Upper lobe of left lung (tissue), 6 donors: ENCODE measurements at regions not wholly inside any gene's neighbourhood (a gene's known extent, or its start where the extent isn't known, plus 50 kb on each side); places are given as distances from the start of the nearest gene placed in this dataset.
A peak's percentile ranks its signal among the peaks of the same experiment; 100 is the strongest.

Experiments used
- ATAC-seq, 2 donors: fragments of 200-7000 bp; cut with Tn5 transposase; one replicate each; pipeline ENCODE4 v1.9.1; 2022; ENCODE audit warnings: mild to moderate bottlenecking in 2 of 2, moderate library complexity in 2 of 2; ENCODE audit not compliant: low FRiP score in 2 of 2
- DNase-seq, 2 donors: peaks; one replicate each; pipeline ENCODE4 v3.0.0-alpha.2; 2019 to 2020
- H3K27ac ChIP-seq, 4 donors: fragments of 200-600 bp; sonication (generic); one replicate each; pipeline ENCODE4 v1.5.1; 2016 to 2019
- H3K27me3 ChIP-seq, 4 donors: fragments of 200-600 bp; sonication (generic); one replicate each; pipeline ENCODE4 v1.5.1; 2017 to 2019
- H3K36me3 ChIP-seq, 4 donors: fragments of 200-600 bp; sonication (generic); one replicate each; pipeline ENCODE4 v1.5.1; 2016 to 2019
- H3K4me1 ChIP-seq, 4 donors: fragments of 200-600 bp; sonication (generic); one replicate each; pipeline ENCODE4 v1.5.1; 2018 to 2019
- H3K4me3 ChIP-seq, 4 donors: fragments of 200-600 bp; sonication (generic); one replicate each; pipeline ENCODE4 v1.5.1; 2017 to 2019; ENCODE audit warnings: mild to moderate bottlenecking in 2 of 4, moderate library complexity in 1 of 4
- H3K9me3 ChIP-seq, 4 donors: fragments of 200-600 bp; sonication (generic); one replicate each; pipeline ENCODE4 v1.5.1; 2018 to 2019
- EP300 ChIP-seq, 4 donors: sonication (generic); formaldehyde crosslinking; IDR thresholded peaks; one replicate each; pipeline ENCODE4 v1.5.1; 2017; ENCODE audit warnings: antibody characterized with exemption in 4 of 4, control low read depth in 2 of 4
- POLR2A ChIP-seq, 4 donors: fragments of 450-650 bp; IDR thresholded peaks; one replicate each; pipeline ENCODE4 v1.5.1; 2016 to 2017; ENCODE audit warnings: antibody characterized with exemption in 4 of 4, mild to moderate bottlenecking in 2 of 4
- POLR2AphosphoS5 ChIP-seq, 2 donors: sonication (generic); formaldehyde crosslinking; IDR thresholded peaks; one replicate each; pipeline ENCODE4 v1.5.1; 2017; ENCODE audit warnings: antibody characterized with exemption in 2 of 2
- WGBS, 2 donors: methylation state at CpG; one replicate each; pipeline ENCODE4 v1.1.5; 2017 to 2018; 5-methylcytosine and 5-hydroxymethylcytosine counted together
- TF ChIP-seq, protein P1 (sequence below), 6 experiments: fragments of 450-650 bp in 4 of 6; fragments of 200-600 bp in 2 of 6; sonication (generic) in 2 of 6; IDR thresholded peaks; one replicate each; pipeline ENCODE4 v1.5.1; 2016 to 2019; ENCODE audit warnings: antibody characterized with exemption in 6 of 6
- donor health status: DM: no; HTN: no; CAD: no; lungs with moderate emphysema.
- donor health status: DM: no; HTN: yes; CAD: no; lungs with severe emphysema.

DNA sequence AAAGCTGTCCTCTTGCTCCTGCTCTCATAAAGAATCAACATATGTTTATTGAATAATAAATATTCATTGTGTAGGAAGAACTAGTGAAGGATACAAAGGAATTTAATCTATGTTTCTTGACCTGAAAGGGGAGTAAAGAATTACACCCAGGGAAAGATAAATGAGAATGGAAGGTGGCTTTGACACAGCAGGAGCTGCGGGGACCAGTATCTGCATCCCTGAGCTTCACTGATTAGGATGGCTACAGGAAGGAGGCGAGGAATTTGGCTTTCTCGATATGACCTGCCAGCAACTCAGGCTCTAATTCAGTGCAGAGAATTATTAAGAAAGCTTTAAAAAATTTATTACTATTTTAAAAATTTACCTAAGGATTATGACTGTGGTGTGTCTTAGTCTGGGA lies 194.6 kb downstream of the SEC23IP start:
- WGBS, 2 donors: 64 to 73% methylated on average over 3 of the region's 3 CpGs
- ATAC-seq (no peak), DNase-seq (no peak)
- no peaks in the 10 kb centered on the region for H3K9me3 ChIP-seq
- no peaks in the 10 kb centered on the region for H3K4me1 ChIP-seq
- H3K27ac ChIP-seq: no peak overlapping the region
- no peak for TF ChIP-seq POLR2A (IDR thresholded peaks at IDR 0.05)
- TF ChIP-seq POLR2AphosphoS5 (IDR thresholded peaks at IDR 0.05): no peak
- no peak overlapping the region for H3K4me3 ChIP-seq
- H3K36me3 ChIP-seq: no peaks in the 10 kb centered on the region
- no peaks in the 10 kb centered on the region for H3K27me3 ChIP-seq

DNA sequence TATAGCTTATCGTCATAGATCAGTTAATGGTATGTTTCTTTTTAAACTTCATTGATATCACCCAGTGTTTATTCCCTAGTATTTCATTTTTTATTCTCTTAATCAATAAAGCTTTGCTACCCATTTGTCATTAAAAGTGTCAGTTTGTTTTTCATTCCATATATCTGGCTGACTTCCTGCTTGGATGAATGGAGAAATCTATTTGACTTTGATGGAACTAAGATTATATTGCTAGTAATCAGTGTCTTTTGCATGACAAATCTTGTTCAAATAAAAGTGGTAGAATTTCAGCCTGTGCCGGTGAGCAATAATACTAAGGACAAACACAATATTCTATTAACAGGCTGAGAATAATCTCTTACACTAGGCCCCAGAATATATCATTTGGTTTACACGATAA lies 203.3 kb downstream of the SEC23IP start:
- no peaks in the 10 kb centered on the region for H3K36me3 ChIP-seq
- no peaks in the 10 kb centered on the region for H3K4me1 ChIP-seq
- TF ChIP-seq POLR2AphosphoS5 (IDR thresholded peaks at IDR 0.05): no peak
- no peak for TF ChIP-seq POLR2A (IDR thresholded peaks at IDR 0.05)
- no peak for TF ChIP-seq EP300 (IDR thresholded peaks at IDR 0.05)
- TF ChIP-seq, protein P1, sequence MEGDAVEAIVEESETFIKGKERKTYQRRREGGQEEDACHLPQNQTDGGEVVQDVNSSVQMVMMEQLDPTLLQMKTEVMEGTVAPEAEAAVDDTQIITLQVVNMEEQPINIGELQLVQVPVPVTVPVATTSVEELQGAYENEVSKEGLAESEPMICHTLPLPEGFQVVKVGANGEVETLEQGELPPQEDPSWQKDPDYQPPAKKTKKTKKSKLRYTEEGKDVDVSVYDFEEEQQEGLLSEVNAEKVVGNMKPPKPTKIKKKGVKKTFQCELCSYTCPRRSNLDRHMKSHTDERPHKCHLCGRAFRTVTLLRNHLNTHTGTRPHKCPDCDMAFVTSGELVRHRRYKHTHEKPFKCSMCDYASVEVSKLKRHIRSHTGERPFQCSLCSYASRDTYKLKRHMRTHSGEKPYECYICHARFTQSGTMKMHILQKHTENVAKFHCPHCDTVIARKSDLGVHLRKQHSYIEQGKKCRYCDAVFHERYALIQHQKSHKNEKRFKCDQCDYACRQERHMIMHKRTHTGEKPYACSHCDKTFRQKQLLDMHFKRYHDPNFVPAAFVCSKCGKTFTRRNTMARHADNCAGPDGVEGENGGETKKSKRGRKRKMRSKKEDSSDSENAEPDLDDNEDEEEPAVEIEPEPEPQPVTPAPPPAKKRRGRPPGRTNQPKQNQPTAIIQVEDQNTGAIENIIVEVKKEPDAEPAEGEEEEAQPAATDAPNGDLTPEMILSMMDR (IDR thresholded peaks at IDR 0.05): no peak
- H3K4me3 ChIP-seq: no peak overlapping the region
- H3K27ac ChIP-seq: no peak overlapping the region
- 91 to 92% methylated on average over 3 of the region's 3 CpGs for whole genome bisulfite sequencing, 2 donors
- DNase-seq (no peak), ATAC-seq (no peak)
- H3K27me3 ChIP-seq: no peaks in the 10 kb centered on the region
- H3K9me3 ChIP-seq: no peaks in the 10 kb centered on the region

DNA sequence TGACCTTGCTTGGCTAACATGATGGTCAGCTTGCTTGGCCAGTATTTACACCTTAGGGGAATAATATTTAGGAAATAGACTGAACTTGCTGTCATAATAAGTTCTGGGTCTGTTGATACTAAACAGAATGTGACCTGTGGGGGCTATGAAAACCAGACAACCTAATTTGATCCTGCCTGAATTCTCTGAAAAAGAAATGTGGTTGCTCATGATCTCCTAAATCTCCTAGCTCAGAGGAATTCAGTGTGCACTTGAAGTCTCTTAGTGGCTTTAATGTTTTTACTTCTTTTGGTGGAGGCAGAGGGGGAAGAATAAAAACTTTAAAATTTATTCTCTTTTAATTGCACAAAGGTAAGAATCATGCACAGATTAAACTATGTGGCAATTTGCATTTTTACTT lies 205.2 kb downstream of the SEC23IP start:
- Histone ChIP-seq H3K27ac (no peak overlapping the region), H3K4me1 (no peaks in the 10 kb centered on the region), H3K4me3 (no peak overlapping the region), H3K9me3 (no peaks in the 10 kb centered on the region), H3K36me3 (no peaks in the 10 kb centered on the region), H3K27me3 (no peaks in the 10 kb centered on the region)
- no peak for ATAC-seq
- TF ChIP-seq POLR2AphosphoS5 (IDR thresholded peaks at IDR 0.05): no peak
- TF ChIP-seq, protein P1 (IDR thresholded peaks at IDR 0.05): no peak
- TF ChIP-seq POLR2A (IDR thresholded peaks at IDR 0.05): no peak
- TF ChIP-seq EP300 (IDR thresholded peaks at IDR 0.05): no peak
- no peak for DNase-seq

DNA sequence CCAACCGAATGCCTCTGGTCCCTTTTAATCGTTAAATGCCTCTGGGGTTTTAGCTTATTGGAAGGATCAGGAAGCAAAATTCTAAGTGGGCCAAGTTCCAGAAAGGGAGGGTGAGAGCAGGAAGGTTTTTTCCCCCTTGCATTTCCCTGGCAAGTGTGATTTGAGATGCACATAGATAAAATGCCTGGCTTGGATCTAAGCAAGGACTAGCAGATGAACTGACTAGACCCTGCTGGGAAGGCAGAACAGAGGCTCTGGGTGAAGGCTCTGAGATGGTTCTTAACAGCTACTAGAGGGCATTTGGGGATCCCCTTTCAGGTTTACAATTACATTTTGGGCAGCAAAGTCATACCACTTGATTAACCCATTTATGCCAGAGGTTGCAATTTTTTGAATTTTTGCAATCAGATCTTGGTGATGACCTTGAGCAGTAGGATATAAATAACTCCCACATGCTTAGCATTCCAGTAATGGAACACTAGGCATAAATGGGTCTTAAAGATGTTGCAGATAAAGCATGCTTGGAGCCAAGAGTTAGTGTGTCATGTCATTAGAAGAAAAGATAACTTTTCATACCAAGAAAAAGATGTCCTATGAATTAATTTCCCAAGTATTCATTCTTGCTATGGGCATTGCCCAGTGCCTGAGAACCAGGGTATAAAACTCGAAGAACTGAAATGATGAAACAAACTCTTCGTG lies 205.9 kb downstream of the SEC23IP start:
- Histone ChIP-seq H3K4me3 (no peak overlapping the region), H3K36me3 (no peaks in the 10 kb centered on the region), H3K9me3 (no peaks in the 10 kb centered on the region), H3K27ac (no peak overlapping the region), H3K27me3 (no peaks in the 10 kb centered on the region), H3K4me1 (no peaks in the 10 kb centered on the region)
- DNase-seq: no peak
- ATAC-seq: no peak
- TF ChIP-seq POLR2AphosphoS5 (IDR thresholded peaks at IDR 0.05) (no peak), POLR2A (IDR thresholded peaks at IDR 0.05) (no peak), EP300 (IDR thresholded peaks at IDR 0.05) (no peak)
- TF ChIP-seq, protein P1 (IDR thresholded peaks at IDR 0.05): no peak
- 50 to 71% methylated on average over 4 of the region's 4 CpGs for WGBS, 2 donors

DNA sequence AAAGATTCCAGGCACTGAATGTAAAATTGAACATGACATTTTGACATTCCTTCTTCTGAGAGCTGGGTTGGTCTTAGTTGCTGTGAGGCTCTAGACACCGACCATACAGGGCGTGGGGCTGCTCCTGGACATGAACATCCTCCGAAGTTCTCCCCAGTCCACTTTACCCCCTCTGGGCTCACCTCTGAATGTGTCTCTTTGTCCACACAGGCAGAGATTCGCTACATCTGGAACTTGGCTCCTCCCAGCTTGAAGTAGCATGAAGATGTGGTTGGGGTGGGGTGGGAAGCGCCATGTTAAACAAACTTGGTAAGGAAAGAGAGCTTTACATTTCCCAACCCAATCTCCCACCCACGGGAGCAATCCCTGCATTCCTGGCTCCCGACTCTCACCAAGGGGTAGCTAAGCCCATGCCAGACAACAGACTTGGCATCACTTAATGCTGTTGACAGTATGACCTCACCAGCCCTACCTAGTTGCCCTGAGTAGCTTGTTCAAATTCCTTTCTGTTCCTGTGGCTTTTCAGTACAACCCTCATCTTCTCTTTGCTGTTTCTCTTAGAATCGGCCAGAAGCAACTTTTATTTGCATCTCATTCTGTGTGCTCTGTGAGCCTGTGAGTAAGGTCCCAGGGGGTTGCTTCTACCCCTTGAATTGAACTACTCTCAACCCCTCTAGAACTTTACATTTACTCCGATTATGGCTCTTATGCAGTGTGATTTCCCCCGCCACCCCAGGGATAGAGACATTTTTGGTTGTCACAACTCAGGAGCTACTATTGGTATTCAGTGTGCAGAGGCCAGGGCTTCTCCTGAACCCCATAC lies 211.4 kb downstream of the SEC23IP start:
- no peak for TF ChIP-seq POLR2A (IDR thresholded peaks at IDR 0.05)
- TF ChIP-seq, protein P1 (IDR thresholded peaks at IDR 0.05): no peak
- TF ChIP-seq POLR2AphosphoS5 (IDR thresholded peaks at IDR 0.05): no peak
- TF ChIP-seq EP300 (IDR thresholded peaks at IDR 0.05): no peak
- Histone ChIP-seq H3K9me3 (no peaks in the 10 kb centered on the region), H3K27ac (no peak overlapping the region), H3K4me3 (no peak overlapping the region), H3K27me3 (no peaks in the 10 kb centered on the region), H3K36me3 (no peaks in the 10 kb centered on the region), H3K4me1 (no peaks in the 10 kb centered on the region)
- 60 to 65% methylated on average over 10 of the region's 10 CpGs for WGBS, 2 donors
- DNase-seq (no peak), ATAC-seq (peak; percentile 29 to 79)
